HT1080 (cell line): ENCODE measurements at regions not wholly inside any gene's neighbourhood (a gene's known extent, or its start where the extent isn't known, plus 50 kb on each side); places are given as distances from the start of the nearest gene placed in this dataset.

ENCODE experiments used
- DNase-seq: peaks from one replicate; pipeline ENCODE4 v3.0.0-alpha.2; 2015; ENCODE audit warnings: low read depth

DNA sequence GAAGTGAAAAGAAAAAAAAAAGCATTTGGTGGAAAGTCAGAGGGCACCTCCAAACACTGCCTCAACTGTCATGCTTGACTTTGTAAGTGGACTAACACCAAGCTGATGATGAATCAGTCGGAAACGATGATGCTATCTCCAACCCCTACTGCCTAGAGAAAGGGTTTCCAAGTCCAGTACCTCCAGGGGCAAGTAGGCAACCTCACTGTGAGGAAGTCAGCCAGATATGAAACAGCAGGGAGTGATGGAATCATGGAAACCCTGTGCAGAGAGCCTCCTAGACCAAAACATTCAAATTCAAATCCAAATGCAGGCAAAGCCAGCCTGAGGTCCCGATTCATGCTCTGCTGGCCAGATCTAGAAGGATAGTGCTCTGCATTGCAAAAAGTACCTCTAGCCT is 100.9 kb upstream of the SERP2 start:
- DNase-seq, result peak; percentile 86

DNA sequence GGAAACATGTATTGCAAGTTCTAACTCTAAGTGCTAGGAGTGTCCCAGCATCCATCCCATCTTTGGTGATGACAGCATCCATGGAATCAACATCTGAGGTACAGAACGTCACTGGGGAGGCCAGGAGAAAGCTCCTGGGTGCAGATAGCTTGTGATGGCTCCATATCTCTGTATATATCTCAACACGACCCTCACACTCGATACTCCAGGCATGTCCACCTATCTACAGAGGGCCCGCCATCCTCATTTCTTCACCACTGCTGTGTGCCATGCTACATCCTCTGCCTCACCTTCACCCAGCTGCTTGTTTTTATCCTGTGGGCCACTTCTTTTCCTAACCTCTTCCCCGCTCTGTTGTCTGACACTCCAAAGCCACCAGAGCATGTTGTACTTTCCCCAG is 100.4 kb upstream of the SERP2 start:
- DNase-seq, result no peak

DNA sequence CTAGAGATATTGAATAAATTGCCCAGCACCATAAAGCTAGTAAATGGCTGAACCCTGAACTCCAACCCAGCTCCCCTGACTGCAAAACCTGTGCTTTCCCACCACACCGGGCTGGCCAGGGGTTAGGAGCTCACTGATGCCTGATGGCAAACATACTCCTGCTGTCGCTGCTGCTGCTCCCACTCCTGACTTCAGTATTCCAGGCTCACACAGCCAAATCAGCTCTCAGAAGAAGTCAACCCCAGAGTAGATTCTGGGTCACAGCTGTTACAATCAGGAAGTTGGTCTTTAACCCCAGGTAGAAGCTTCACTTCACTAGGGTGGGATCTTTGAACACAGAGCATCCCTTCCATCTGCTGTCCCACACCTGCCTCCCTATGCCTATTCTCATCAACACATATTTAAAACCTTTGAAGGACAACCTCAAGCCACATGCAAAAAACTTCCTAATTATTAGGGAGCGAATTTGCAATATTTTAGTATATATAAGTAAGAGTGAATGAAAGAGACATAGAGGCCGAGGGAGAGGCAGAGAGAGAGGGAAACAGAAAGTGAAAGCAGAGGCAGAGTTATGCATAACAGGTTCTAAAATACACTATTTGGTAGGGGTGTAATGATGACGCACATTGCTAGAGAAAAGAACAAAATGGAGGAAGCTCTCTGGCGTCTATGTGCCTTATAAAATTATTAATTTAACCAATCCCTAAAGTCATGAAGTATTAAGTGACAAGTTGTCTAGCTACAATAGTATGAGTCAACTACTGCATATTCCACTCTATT is 99.4 kb upstream of the SERP2 start:
- DNase-seq, result peak; percentile 60

DNA sequence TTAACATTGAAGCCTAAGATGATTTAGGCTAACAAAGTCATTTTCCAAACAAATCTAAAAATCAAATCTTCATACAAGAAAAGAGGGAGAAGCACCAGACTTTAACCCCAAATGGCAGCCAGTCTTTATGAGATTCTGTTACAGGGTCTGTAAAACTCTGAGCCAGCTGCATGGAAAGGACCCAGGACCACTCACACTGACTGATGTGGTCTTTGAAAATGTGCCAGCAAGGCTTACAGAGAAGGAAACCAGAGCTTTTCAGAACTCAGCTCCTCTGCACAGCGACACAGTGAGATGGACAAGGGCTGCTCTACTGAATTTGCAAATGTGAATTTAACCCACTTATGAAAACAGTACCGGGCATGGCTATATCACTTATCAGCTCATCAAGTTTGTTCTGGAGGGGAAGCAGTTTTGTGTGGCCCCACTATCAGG is 98.8 kb upstream of the SERP2 start:
- peak; percentile 17 for DNase-seq

DNA sequence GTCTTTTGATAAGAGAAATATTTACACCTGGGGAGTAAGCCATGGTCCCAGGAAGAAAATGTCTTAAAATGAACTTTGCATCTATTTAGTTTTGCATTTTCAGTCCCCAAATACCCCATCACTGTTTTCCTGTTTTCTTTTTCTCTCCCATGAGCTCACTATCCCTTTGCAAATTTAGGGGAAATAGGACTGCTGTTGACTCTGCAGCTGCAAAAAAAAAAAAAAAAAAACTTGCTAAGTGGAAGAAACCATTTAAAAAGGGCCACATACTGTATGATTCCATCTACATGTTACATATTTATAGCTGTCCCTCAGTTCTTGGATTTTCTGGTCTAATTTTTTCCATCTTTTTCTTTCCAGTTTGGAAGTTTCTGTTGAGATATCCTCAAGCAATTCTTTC is 98.2 kb upstream of the SERP2 start:
- no peak for DNase-seq

DNA sequence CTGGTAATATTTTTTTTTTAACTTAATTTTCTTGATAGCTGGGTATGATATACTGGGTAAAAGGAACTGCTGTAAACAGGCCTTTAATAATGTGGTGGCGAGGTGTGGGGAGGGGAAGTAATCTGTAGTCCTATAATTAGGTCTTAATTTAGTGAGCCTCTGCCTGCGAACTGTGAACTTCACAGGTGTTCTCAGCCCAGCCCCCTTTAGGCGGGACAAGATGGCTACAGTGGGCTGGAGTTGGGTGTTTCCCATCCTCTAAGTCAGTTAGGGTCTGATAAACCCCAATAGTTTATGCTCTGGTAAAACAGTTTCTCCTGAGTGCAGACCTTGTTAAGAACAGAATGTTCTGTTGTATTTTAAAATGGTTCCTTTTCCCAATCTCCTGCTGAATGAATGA is 97.6 kb upstream of the SERP2 start:
- no peak for DNase-seq

DNA sequence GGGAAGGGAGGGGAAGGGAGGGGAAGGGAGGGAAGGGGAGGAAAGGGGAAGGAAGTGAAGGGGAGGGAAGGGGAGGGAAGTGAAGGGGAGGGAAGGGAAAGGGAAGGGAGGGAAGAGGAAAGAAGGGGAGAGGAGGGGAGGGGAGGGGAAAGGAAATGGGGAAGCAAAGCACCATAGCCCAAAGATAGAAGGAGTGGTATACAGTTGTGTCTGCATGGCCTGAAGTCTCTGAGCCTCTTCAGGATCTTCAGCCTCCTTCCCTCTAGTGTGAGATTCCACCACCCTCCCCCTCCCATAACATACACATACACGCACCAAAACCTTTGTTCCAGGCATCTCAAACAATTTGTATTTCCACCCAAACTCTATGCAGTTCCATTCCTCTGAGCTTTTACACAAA is 96.2 kb upstream of the SERP2 start:
- DNase-seq, result no peak

DNA sequence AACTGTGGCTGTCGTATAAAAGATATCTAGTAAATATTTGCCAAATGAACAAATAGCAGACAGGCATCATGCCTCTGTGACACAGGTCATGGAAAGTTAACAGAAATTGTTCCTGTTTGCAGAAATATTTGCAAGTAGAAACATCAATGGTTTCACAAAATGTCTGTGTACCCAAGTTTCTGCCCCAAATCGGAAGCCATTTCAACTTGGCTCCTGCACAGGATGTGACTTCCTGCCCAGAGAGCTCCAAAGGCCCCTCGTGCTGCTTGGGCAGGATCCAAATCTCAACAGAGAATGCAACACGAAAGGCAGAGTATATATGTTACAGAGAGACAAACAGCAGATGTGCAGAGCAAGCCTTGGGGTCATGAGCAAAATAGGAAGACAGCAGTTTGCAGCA is 95.5 kb upstream of the SERP2 start:
- no peak for DNase-seq

DNA sequence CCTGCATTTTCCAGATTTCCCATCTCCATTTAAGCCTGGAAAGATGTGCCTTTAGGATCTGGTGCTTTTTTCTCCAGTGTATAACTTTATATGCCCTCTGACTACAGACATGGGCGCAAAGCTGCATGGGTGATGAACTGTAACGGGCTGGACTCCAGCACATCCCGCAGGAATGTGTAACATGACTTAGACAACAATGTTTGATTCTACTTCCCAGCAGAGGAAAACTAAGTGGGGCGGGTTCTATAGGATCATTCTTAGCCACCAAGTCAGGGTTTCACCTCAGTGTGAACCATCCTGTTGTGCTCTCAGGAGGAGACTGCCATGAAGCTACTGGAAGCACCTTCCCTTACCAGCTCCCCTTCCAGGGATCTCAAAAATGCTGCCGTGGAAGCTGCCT is 93.2 kb upstream of the SERP2 start:
- DNase-seq, result peak; percentile 85

DNA sequence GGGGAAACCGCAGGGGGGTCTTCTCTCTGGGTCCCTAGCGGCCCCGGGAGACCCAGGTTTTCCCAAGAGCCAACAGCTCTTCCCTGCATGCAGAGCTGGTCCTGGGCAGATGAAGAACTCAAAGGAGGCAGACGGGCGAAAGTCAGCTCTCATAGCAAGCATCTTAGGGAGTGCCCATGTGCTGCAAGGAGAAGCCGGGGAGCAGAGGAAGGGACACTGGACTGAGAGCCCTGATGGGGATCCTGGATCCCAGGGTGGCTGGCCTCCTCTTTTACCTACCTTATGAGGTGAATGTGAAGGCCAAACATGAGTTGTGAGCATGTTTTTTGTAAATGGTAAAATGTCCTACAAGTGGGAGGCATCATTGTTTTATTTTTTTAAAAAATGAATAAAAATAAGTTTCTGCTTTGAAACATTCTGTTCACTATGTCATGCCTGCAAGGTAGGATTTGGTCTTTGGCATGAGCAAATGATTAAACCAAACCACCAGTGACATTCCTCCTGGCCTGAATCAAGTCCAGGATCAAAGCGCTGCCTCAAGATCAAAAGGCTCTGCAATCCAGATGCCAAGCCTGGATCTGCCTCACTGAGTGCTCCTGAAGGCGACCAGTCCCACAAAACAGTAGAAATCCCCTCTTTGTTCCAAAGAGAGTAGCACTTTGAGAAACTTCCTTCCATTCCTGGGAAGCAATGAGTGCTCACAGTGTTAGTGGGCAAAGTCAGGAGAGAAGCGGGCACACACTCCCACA is 92.2 kb upstream of the SERP2 start:
- no peak for DNase-seq

DNA sequence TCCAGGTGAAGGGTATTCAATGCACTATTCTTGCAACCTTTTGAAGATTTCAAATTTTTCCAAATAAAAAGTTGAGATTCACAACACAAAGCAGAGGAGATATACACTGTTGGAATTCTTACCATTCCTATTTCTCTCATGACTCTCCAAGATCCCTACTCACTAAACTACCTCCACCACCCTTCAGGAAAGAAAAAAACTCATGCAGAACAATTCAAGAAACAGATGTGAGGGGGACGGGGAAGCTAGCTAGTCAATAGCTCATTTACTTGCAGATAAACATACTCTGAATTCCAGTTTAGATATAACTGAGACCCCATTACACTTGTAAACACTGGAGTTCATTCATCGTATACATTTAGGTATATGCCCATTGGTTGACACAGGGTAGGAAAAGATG is 90.0 kb upstream of the SERP2 start:
- no peak for DNase-seq

DNA sequence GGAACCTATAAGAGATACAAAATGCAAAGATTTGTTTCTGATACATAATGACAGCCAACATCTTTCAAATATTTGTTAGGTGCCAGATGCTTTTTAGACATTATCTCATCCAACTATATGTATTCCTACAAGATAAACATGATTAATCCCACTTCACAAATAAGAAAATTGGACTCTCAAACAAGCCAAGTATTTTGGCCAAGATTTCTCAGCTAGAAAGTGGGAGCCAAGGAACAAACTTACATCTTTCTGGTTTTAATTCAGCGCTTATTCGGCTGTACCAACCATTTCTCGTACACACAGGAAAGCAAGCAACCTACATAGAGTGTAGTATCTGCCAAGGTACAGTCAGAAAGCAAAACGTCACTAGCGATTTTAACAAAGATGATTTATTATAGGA is 85.7 kb upstream of the SERP2 start:
- no peak for DNase-seq

DNA sequence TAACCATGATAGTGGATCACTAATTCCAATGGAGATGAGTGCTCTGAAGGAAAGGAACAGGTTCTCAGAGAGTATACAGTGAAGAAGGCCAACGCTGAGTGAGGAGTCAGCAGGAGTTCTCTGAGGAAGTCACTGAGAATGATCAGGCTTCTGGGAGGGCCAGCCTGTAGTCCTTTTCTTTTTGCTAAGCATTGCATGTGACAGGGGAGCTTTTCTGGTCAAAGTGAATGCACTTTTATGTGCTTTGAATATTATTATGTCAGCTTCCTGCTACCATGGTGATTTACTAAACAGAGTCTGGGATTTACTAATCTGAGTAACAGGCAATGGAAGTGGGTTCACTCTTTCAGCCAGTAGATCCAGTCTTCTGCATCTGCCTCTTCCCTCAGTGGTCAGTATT is 81.1 kb upstream of the SERP2 start:
- peak; percentile 26 for DNase-seq

DNA sequence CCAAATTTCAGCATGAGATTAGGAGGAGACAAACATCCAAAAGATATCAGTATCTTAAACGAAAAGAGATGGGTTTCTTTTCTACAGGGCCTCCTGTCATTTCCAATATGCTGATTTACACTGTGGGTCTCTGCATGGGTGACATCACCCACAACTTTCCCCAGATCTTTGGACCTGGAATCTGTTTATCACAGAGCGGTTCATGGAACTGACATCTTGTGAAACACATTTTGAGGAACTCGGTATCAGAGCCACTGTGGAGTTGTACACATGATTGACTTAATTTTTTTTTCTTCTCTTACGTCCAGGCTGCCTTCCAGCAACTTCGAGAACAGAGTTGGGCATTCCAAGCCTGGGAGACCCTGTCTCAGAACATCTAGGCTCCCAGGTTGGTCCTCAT is 80.2 kb upstream of the SERP2 start:
- DNase-seq, result no peak

DNA sequence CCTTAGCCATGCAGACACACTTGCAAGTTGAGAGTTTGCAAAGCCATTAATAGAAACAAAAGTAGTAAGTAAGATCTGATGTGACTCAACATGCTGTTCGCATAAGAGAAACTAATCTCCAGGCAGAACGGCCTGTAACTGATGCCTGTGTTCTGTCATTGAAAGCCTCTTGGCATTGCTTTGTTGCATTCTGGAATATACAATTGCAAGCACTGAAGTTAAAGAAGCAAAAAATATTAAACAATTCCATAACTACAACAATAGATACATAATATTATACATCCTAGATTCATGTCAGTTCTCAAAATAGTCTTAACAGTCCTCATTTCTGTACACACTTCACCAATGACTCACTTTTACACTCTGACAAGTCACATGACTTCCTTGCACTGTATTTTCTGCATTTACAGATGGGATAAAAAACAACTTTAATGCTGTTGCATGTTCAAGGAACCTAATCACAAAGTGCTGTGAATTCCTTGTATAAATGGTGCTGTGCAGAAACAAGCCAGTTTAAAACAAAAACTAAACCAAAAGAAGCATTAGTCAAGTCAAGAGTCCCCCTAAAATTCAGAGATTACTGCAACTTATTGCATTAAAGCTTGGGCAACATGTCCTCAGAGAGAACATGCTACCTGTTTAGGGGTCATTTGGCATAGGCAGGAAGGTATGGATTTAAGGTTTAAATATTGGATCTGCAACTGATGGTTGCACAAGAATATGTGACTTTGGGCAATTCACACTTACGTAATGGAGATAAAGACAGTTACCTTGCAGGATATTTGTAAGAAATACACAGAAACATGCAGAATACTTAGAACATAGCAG is 79.5 kb upstream of the SERP2 start:
- no peak for DNase-seq

DNA sequence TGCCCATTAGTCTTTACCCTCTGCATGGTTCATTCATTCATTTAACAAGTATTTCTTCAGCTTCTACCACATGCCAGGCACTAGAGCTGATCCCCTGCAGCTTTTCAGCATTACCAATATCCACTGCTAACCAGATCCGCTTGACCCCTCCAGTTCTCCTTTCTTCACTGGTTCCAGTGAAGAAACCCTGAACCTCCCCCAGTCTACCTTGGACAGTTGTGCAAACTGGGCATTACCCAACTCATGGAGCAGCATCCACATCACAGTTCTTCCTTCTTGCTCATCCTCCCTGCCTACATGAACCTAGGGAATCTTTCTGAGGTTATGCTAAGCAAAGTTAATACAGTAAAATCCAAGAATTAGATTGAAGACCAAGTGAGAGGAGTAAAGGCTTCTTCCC is 78.7 kb upstream of the SERP2 start:
- no peak for DNase-seq

DNA sequence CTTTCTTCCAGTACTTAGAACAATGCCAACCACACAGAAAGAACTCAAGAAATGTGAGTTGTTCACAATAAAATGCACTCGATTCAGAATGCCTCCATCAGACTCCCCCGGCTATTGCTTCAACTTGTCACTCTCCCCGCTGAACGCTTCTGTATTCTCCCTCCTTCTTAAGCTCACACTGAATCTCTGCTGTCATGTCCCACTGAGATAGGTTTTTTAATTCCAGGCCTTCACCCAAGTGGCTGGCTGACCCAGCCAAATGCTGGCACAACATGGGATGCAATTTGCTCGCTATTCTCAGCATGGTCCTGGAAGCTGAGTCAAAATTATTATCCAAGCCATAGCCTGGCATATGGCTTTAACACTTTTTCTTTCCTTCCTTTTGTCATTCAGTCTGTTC is 76.8 kb upstream of the SERP2 start:
- DNase-seq, result no peak

DNA sequence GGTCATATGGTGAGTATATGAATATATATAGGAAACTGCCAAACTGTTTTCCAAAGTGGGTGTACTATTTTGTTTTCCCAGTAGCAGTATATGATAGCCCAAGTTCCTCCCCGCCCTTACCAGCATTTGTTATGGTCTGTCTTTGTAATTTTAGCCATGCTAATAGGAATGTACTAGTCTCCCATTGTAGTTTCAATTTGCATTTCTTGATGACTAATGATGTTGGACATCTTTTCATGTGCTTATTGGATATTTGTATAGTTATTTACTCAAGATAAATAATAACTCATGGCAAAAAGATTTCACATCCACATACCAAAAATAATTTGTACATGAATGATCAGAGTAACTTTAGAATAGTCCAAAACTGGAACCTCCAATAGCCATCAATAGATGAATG is 75.3 kb upstream of the SERP2 start:
- no peak for DNase-seq

DNA sequence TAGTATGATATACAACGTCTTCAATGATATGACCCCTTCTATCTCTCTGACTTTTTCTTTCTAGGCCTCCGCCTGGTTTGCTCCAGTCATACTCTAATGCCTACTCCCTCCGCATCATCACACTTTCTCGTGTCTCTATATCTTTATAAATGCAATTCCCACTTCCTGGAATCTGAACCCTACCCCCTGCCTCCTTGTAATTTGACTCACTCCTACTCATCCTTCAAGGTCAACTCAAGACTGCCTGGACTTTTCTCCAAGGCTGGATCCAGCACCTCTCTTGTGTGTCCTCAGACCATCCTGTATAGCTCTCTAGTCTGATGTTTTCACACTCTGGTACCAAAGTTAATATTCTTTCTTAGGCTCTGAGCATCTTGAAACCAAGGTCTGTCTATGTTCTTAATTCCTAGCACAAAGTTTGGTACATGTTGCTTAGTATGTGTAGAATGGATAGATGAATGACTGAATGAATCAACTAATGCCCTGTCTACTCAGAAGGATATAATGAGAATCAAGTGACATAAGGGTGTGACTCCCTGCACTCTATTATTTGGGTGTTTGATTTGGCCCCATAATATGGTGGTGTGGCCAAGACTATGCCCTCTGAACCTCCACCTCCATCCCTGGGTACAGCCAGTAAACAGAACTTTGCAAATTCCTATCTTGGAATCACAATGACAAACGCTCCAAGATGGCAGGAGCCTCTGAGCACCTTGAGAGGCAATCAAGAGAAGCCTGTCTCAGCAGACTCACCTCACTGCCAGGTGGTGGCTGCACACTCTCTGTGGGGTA is 74.3 kb upstream of the SERP2 start:
- peak; percentile 90 for DNase-seq

DNA sequence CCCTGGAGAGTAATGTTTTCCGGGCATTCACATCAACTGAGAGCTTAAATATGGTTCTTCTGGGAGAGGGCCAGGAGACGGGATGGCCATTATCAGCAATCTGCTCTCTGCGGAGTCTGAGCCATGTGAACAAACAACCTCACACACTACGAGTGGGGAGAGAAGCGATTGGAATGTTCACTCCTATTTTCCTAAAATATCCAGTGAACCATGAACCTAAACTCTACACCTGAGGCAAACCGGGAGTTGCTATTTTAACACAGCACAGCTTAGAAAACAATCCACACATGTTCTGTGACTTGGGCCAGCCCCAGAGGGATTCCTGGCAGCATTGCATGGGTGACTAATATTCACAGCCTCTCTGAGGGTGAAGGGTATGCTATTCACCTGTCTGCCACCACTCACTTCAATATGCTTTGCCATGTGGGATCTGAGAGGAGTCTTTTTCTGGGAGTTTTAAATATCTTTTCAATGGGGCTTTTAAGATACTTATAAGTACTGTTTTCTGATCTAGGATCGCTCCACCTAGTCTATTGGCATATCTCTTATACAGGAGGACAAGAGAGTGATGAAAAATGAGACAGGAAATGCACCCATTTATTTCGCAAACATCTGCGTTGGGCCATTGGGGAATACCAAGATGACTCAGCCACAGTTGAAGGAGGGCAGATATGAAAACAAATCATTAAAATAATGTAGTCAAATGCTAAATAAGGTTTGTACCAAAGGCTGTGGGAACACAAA is 72.6 kb upstream of the SERP2 start:
- DNase-seq, result peak; percentile 88

DNA sequence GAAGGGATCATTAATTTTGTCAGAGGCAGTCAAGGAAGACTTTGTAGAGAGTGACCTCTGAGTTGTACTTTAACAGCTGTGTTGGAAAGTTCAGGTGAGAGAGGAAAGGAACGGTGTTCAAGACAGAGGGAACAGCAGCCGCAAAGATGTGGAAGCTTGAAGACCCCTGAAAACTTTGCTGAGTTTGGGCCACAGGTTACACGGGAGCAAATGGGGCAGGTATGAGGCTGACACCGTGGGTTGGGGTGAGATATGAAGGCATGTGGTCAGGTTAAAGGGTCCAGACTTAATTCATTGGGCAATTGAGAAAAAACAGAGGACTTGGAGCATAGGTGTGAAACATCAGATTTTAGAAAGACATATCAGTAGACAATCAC is 72.0 kb upstream of the SERP2 start:
- DNase-seq, result no peak
